ENCODE measurements at regions not wholly inside any gene's neighbourhood (a gene's known extent, or its start where the extent isn't known, plus 50 kb on each side); places are given as distances from the start of the nearest gene placed in this dataset.

DNA sequence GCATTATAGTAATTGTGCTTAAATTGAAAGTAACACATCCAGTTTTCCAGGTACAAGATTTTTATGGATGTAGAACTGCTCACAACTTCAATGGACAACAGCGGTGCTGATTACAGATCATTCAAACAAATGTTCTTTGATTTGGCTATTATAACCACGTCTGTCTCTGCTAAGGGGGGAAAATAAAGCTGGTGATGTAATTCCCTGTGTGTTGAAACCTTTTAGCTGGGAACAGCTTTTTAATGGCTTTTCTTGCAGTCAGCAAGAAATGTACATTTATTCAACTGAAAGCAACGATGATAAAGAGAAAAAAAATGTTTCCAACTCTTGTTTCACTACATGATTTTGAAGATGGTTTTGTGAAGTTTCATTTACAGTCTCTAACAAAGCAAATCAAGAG lies 431.9 kb upstream of the AGTR1 start:
- TF ChIP-seq, protein P1, sequence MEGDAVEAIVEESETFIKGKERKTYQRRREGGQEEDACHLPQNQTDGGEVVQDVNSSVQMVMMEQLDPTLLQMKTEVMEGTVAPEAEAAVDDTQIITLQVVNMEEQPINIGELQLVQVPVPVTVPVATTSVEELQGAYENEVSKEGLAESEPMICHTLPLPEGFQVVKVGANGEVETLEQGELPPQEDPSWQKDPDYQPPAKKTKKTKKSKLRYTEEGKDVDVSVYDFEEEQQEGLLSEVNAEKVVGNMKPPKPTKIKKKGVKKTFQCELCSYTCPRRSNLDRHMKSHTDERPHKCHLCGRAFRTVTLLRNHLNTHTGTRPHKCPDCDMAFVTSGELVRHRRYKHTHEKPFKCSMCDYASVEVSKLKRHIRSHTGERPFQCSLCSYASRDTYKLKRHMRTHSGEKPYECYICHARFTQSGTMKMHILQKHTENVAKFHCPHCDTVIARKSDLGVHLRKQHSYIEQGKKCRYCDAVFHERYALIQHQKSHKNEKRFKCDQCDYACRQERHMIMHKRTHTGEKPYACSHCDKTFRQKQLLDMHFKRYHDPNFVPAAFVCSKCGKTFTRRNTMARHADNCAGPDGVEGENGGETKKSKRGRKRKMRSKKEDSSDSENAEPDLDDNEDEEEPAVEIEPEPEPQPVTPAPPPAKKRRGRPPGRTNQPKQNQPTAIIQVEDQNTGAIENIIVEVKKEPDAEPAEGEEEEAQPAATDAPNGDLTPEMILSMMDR (IDR thresholded peaks at IDR 0.05): no peak
- no peak for TF ChIP-seq POLR2AphosphoS5 (IDR thresholded peaks at IDR 0.05)
- TF ChIP-seq POLR2A (IDR thresholded peaks at IDR 0.05): no peak

Data from breast epithelium (tissue), 3 donors.